ENCODE measurements at regions not wholly inside any gene's neighbourhood (a gene's known extent, or its start where the extent isn't known, plus 50 kb on each side); places are given as distances from the start of the nearest gene placed in this dataset.

GRCh38 chrY:11064376-11064775 lies 1536.7 kb downstream of the TSPY10 start:
- H3K4me3 Mint-ChIP-seq, result no peak overlapping the region
- Histone ChIP-seq H4K20me1 (replicated peaks; ENCODE audit: insufficient read depth) (no peaks in the 10 kb centered on the region), H3K4me1 (ENCODE audit: insufficient read depth) (no peaks in the 10 kb centered on the region), H3F3A (replicated peaks; ENCODE audit: low read depth) (no peaks in the 10 kb centered on the region), H3K9me2 (ENCODE audit: insufficient read depth) (no peaks in the 10 kb centered on the region), H3K27ac (ENCODE audit: low read depth) (no peak overlapping the region), H3K4me2 (no peak overlapping the region), H3K4me3 (no peak overlapping the region), H3K36me3 (ENCODE audit: insufficient read depth) (no peaks in the 10 kb centered on the region), H3K79me2 (replicated peaks; ENCODE audit: insufficient read depth) (no peaks in the 10 kb centered on the region), H2AFZ (no peak overlapping the region), H3K27me3 (ENCODE audit: insufficient read depth) (no peaks in the 10 kb centered on the region)
- peaks cover 26% of the 10 kb centered on the region; the same call in 2 of the 3 replicates for H3K36me3 Mint-ChIP-seq (ENCODE audit: low read depth)
- H3K27ac Mint-ChIP-seq, result no peak overlapping the region
- no peaks in the 10 kb centered on the region for H3K4me1 Mint-ChIP-seq
- peaks cover 72% of the 10 kb centered on the region for H3K9me3 Mint-ChIP-seq
- TF ChIP-seq ZNF114 (CRISPR knock-in tag; IDR thresholded peaks at IDR 0.05) (no peak), POLR2AphosphoS5 (IDR thresholded peaks at IDR 0.05; ENCODE audit: low read depth) (no peak), JUNB (IDR thresholded peaks at IDR 0.05; ENCODE audit: unreplicated experiment) (no peak), CREB1 (CRISPR knock-in tag; IDR thresholded peaks at IDR 0.05; ENCODE audit: low read depth) (no peak), EZH2 (IDR thresholded peaks at IDR 0.05; ENCODE audit: low read depth, unreplicated experiment) (no peak), NANOG (IDR thresholded peaks at IDR 0.05; ENCODE audit: borderline replicate concordance) (no peak), ZNF331 (CRISPR knock-in tag; IDR thresholded peaks at IDR 0.05; ENCODE audit: low read depth) (no peak), ZNF462 (CRISPR knock-in tag; IDR thresholded peaks at IDR 0.05) (no peak), ETS1 (IDR thresholded peaks at IDR 0.05) (no peak), REST (IDR thresholded peaks at IDR 0.05; ENCODE audit: unreplicated experiment) (no peak), EZH2phosphoT487 (IDR thresholded peaks at IDR 0.05; ENCODE audit: unreplicated experiment) (no peak), STAT1 (IDR thresholded peaks at IDR 0.05; ENCODE audit: unreplicated experiment) (no peak), CTCF (conservative IDR thresholded peaks at IDR 0.05; ENCODE audit: low read depth in 2 of 2) (no peak)
- ATAC-seq (no peak), DNase-seq (ENCODE audit: low spot score) (no peak)
- peaks cover 7% of the 10 kb centered on the region for H3K27me3 Mint-ChIP-seq (ENCODE audit: insufficient read depth, low read depth, poor library complexity)
